Stimulated activated naive CD4-positive, alpha-beta T cell treated with Interleukin-2 at 50 U/mL for 16 hours (primary cell): ENCODE measurements at regions not wholly inside any gene's neighbourhood (a gene's known extent, or its start where the extent isn't known, plus 50 kb on each side); places are given as distances from the start of the nearest gene placed in this dataset.

Experiments
- DNase-seq: peaks from one replicate; lab custom pipeline; 2025; lab: John Stamatoyannopoulos, UW

GRCh38 chr6:132868057-132868456 lies 53.7 kb downstream of the RPS12 start:
- no peak for DNase-seq

GRCh38 chr6:132872923-132873322 lies 58.6 kb downstream of the RPS12 start:
- no peak for DNase-seq

GRCh38 chr6:132877003-132877402 lies 62.6 kb downstream of the RPS12 start:
- DNase-seq, result no peak

- DNase-seq, result no peak
Observed at GRCh38 chr6:132887204-132887603, 72.8 kb downstream of the RPS12 start.

GRCh38 chr6:132888701-132889100 lies 74.3 kb downstream of the RPS12 start:
- DNase-seq, result no peak

- DNase-seq, result no peak
Observed at GRCh38 chr6:132892929-132893771, 78.8 kb downstream of the RPS12 start.

GRCh38 chr6:132893772-132894490 lies 79.6 kb downstream of the RPS12 start:
- no peak for DNase-seq

GRCh38 chr6:132898376-132898775 lies 84.0 kb downstream of the RPS12 start:
- DNase-seq, result no peak

GRCh38 chr6:132900849-132901248 lies 86.5 kb downstream of the RPS12 start:
- no peak for DNase-seq

- no peak for DNase-seq
Observed at GRCh38 chr6:132902901-132903300, 88.5 kb downstream of the RPS12 start.

- DNase-seq, result no peak
Observed at GRCh38 chr6:132907231-132907630, 92.9 kb downstream of the RPS12 start.

- no peak for DNase-seq
Observed at GRCh38 chr6:132907914-132908313, 93.5 kb downstream of the RPS12 start.

GRCh38 chr6:132909742-132910141 lies 95.4 kb downstream of the RPS12 start:
- no peak for DNase-seq

GRCh38 chr6:132910759-132911158 lies 96.4 kb downstream of the RPS12 start:
- no peak for DNase-seq

- DNase-seq, result no peak
Observed at GRCh38 chr6:132919045-132919860, 104.9 kb downstream of the RPS12 start.

GRCh38 chr6:132927713-132928112 lies 113.3 kb downstream of the RPS12 start:
- no peak for DNase-seq

GRCh38 chr6:132929141-132929540 lies 114.8 kb downstream of the RPS12 start:
- DNase-seq, result no peak

- DNase-seq, result no peak
Observed at GRCh38 chr6:132931313-132931712, 116.9 kb downstream of the RPS12 start.

- no peak for DNase-seq
Observed at GRCh38 chr6:132931936-132932514, 117.7 kb downstream of the RPS12 start.

- DNase-seq, result no peak
Observed at GRCh38 chr6:132932588-132932987, 118.2 kb downstream of the RPS12 start.

- DNase-seq, result no peak
Observed at GRCh38 chr6:132933090-132933489, 118.7 kb downstream of the RPS12 start.

- no peak for DNase-seq
Observed at GRCh38 chr6:132934496-132934895, 120.1 kb downstream of the RPS12 start.
